NCI-H2081 treated with DMSO at 0.1 percent for 48 hours (cell line): ENCODE measurements at regions not wholly inside any gene's neighbourhood (a gene's known extent, or its start where the extent isn't known, plus 50 kb on each side); places are given as distances from the start of the nearest gene placed in this dataset.

Source experiments
- DNase-seq: peaks from one replicate; lab custom pipeline; 2025; lab: John Stamatoyannopoulos, UW

DNA sequence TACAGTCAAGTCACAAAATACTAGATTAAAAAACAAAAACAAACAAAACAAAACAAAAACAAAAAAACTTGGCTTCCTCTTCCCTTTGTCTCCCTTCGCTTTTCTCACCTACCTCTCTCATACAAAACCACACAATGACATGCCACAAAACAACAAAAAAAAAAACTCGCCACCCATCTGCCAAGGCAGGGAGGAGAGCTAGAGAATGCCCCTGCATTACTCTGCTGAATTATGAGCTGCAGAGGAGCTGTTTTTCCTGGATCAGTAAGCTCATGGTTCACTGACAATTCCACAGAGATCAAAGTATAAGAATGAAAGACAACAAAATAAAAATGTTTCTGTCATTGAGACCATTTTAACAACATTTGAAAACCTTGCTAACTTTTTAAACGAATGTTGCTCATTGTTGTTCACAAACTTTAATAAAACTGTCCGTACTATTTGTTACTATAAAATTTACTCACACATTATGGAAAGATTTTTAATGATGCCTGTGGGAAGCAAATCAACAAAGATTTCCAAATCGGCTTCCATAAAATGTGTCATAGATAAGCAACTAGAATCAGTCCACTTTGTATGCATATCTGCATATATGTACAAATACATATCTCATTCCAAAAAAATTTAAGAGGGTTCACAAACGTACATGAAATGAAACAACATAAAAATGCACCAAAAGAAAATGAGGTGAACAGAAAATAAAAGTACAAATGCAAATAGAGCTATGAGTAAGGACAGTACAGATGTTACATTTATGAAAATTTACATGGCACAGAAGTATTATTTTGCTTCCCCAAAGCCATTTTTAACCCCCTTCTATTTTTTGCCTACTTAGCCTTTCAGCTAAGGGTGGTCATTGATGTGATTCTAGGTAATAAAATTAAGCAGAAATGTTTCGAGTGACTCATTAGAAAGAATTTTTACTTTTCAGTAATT is 252.4 kb upstream of the FAT4 start:
- DNase-seq = no peak

DNA sequence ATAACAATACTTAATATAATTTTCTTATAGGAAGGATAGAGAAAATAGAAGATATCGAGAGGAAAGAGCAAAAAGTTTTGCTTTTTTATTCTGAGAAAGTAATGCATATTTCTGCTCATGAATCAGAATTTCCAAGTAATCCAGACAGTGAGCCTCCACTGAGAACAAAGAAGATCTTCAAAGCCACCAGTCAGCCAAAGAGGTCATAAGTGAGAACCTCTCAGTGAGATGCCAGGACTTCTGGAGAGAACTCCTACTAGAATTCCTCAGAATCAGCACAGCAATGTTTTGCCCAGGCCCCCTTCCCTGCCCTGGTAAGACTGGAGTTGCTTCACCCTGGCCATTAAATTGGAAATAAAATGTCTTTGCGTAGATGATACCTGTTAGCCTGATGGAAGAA is 254.4 kb upstream of the FAT4 start:
- DNase-seq = no peak

DNA sequence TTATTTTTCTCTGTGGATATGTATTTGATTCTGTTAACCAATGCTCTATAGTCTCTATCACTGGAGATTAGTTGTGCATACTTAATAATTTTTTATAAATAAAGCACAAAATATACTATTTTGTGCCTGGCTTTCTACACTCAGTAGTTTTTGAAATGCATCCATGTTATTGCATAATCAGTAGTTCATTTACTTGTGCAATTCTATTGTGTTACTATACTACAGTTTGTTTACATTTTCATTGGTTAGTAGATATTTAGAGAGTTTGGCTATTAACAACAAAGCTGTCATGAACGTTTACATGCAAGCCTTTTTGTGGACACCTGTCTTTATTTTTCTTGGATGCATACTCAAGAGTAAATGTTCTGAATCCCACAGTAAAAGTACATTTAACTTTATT is 265.0 kb upstream of the FAT4 start:
- DNase-seq = no peak

DNA sequence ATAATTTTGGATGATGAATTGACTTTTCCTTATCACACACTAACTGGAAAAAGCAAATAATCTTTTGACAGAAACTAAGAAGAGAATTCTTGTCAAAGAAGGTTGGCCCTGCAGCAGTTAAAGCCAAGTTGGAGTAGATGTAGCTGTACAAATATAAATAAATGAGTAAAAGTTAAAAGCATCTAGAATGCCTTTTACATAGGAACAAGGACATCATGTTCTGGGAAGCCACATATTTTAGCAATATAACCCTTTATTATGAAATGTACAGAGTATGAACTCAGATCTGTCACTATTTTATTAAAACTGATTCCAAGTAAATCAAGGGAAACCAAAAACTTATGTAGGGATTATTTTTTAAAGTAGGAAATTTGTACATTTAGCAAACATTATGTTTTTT is 269.4 kb upstream of the FAT4 start:
- no peak for DNase-seq

DNA sequence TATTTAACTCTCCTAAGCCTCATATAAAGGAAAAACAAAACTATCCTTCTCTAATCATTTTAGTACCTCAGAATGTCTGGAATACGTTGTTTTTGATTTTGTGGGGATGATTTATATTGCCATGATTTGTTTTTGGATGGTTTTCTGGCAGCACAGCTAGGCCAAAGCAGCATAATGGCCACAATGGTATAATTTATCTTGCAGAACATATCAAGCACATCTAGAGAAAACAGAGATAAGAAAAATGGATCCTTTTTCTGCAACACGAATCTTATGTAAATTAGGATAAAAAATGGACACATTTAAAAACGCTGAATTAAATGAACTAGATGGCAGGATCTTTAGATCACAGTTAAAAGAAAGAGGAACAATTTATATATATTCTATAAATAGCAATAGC is 269.9 kb upstream of the FAT4 start:
- no peak for DNase-seq

DNA sequence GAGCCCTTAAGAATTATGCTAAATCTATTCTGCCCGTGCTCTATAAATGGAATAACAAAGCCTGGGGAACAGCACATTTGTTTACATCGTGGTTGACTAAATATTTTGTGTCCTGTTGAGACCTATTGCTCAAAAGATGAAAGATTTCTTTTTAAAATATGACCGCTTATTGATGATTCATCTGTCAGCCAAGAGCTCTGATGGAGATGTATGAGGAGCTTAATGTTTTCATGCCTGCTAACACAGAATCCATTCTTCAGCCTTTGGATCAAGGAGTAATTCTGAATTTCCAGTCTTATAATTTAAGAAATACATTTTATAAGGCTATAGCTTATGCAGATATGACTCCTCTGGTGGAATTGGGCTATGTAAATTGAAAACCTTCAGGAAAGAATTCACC is 271.3 kb upstream of the FAT4 start:
- no peak for DNase-seq

DNA sequence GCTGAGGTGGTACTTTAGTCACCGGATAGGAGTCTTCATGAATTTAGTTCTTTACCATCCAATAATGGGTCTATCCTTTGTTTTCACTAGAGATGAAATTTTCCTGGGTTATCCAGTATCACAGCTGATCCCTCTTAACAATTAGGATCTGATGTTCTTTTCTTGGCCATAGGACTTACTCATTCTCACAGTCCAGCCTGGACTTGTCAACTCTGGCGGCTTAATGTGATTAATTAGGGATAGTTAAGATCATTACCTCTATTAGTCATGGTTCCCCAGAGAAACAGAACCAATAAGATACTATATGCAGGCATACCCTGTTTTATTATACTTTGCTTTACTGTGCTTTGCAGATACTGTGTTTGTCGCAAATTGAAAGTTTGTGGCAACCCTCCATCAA is 272.7 kb upstream of the FAT4 start:
- DNase-seq = no peak

DNA sequence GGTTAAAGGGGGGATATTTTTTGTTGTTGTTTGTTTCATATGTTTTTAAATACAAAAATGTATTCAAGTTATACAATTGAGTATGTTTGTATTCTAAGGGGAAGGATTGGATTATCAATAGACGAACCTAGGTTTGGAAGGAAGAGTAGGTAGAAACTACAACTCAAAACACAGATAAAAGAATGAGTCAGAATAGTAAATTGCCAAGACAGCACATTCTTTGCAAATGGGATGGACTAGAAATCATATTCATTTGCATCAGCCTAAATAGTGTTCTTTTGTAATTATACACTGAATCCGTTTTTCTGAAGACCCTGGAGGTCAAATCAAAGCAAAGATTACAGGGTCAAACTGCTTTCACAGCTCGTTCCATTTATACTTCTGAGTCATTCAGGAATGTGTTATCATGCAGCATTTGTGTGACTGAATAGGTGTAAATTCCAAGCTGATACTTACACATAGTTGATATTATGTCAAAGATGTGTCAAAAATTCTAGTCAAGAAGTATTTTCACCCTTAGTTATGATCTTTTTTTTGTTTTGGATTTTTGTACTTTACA is 273.3 kb upstream of the FAT4 start:
- DNase-seq = no peak

DNA sequence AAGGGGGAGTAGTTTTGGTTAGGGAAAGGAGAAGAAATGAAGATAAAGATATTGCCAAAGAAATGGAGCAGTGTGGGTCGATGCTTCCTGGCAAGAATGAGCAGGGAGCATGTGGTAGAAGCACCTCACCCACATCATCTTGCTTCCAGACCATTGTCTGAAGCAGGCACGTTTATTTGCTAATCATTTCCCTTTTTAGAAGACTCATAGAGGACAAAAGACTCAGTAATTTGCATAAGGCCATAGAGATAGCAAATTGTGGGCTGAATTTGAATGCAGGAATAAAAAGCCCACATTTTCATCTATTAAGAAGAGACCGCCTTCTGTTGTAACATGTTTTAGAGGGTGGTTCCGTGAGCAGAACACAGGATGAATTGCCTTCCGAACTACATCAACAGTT is 275.2 kb upstream of the FAT4 start:
- no peak for DNase-seq

DNA sequence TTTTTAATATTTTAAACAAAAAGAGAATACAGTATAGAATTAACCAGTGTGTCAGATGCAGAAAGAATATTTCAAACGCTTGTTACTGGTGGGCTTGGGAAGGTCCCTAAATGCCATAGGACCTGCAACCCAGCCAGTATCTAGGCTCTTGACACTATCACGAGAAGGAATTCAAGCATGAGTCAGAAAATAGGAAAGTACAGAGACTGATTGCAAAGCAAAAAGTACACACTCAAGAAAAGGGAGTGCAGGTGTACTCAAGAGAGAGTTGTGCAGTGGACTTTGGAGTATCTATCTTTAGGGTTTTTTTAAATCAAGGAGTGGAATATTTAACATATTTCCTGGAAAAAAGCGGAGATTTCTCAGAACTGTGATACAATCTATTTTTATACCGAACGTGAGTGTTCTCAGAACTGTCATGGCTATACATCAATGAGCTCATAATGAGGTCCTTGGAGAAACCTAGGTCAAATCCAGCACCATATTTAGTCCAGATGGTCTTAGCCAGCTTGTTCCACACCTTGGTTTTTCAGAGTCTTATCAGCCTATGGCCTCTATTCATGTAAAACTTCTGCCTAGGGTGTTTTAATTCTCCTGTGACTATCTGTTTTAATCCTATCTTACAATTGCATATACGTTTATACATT is 291.8 kb upstream of the FAT4 start:
- DNase-seq = no peak

DNA sequence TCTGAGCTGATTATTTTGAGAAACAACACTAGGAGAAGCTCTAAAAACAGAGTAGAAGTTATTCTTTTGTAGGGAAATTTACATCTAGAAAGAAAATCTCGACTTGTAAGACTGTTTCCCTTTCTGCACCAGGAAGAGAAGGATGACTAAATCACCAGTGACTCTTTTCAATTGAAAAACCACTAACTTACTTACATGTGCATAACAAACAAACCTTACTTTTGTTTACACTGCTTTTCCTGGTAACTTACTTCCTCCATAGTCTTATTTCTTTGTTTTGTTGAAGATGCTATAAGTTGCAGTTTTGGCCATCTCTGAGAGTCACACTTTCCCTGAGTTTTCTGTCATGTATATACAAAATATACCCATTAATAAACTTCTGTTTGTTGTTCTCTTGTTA is 293.6 kb upstream of the FAT4 start:
- DNase-seq = no peak

DNA sequence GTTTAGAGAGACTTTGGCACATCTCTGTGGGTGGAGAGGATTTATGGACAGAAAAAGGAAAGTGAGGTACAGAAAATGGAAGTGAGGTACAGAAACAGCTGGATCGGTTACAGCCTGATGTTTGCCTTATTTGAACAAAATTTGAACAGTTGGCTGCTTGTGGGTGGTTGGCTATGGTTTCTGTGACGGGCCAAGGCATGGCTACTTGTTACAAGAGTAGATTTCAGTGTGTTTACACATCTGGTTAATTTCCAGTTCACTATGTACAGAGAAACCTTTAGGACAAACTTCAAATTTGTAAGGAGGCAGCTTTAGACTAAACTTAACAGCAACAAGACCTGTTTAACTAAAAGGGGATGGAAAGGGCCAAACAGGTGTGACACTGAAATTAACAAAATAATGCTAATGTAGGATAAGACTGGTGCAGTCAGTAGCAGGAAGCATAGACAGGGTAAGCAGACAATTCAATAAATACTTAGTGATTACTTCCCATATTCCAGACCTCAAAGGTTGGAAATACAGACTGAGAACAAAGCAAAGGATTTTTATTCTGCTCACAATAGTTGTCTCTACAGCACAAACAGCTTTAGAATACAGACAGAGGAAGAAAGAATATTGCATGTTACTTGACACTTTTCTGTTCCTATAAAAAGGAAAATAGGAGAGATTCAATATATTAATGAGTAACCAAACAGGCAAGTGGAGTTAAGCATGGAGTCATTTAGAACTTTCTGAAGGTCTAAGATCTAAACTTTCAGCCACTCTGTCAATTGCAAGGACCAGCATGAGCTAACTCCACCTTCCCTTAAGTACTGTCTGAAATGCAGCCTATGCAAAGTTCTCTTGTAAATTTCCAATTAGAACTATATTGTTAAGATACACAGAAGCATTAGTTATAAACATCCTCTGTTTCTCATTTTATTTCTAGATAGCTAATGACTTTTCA is 294.4 kb upstream of the FAT4 start:
- no peak for DNase-seq

DNA sequence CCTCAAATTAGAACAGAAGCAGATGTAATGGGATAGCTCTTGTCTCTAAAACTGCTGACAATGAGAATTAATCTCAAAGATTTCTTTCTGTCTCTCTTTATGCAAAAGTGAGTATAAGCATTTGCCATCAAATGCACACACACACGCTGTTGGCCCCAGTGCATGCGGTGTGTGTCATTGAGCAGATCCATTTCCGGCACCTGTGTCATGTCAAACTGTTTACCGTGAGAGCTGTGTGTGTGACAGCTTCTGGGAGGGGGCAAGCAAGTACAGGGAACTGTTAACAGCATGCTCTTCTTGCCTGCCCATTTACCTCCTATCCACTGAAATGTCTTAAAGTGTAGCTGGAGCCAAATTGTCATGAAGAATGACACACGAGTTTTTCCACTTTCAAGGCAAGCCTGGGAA is 297.9 kb upstream of the FAT4 start:
- no peak for DNase-seq

DNA sequence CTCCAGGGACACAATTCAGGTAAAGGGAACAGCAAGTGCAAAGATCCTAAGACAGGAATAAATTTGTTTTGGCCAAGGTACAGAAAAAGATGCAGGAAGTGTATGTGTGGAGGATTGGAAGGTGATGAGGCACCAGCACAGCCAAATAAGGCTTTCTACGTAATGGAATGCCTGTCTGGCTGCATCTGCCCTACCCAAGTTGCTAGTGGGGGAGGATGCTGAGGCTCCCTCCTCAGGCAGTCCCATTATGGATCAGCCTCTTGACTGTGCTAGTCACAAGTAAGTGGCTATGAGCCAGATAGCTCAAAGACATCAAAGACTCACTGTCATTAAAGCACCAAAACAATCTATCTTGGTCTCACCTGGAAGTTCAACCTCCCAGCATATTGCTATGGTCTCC is 300.9 kb upstream of the FAT4 start:
- DNase-seq = no peak

DNA sequence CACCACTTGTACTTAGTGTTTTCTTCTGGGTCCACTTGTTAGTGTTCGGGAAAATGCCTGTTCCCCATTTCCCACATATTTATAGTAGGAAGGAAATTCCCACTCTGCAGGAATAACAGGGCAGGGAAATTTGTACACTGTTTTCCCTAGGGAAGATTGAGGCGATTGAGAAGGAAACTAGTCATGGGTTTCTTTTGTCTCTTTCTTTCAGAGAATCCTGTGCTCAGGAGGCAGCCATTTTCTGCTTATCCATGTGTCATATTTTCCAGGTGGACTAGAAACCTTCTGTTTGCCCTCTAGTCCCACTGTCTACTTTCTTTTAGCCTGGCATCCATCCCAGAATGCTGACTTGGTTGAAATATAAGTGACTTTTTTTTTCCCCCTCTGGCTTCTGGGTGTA is 299.1 kb upstream of the ANKRD50 start:
- no peak for DNase-seq

DNA sequence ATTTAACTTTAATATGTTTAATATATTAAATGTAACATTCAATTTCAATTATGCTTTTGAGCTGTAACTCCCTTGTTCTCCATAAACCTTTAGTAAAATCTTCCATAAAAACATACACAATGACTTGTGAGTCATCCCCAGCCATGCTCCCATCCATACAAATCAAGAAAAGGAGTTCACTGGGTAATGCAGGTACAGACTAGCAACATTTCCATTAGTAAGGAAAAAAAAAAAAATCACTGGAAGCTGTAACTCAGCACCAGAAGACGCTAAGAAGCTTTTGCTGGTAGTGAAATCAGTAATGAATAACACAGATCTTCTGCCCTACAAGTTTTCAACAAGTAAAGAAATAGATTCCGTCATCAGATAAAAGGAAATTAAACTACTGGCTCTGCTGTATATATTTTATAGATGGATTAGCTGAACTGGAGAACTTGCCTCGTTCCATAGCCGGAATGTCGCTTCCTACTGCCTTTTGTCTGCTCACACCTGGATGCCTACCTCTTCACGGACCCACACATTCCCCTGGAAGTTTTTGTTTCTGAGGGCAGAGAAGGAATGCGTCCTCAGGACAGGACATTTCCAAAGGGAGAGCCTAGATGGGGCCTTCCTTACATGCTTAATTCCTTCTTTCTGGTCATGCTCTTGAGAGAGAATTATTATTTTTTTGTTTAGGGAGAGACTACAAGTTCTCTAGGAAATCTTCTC is 298.4 kb upstream of the ANKRD50 start:
- DNase-seq = no peak

DNA sequence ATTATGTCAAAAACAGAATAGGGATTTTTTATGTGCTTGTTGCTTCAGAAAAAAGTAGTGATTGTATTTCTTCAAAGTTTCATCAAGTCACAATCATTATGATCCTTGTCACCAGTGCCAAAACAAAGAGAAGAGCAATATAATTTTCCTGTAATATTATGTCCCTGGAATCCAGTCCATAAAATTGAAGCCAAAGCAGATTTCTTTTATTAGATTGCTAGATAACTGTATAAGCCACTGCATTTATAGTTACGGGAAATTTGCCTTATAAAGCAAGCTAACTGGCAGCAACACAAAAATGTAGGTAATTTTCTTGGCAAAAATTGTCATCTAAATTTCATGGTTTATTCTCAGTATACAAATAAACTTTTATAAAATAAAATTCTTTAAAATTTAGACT is 296.1 kb upstream of the ANKRD50 start:
- DNase-seq = no peak

DNA sequence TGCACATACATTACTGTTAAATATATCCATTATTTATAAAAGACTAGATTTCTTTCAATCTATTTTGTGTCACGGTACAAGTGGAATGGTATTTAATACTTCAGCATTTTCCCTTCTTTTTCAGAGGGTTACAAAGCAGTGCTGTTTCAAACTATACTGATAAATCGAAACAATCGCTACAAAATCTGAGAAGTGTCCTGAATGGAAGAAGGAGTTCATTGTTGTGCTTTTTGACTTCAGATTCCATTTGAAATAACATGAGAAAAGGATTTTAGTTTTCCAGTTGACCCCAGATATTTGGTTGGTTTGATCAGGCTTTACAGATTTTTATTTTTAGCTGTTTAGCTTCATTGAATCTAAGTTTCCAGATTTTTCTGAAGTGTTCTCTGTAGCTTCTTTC is 292.1 kb upstream of the ANKRD50 start:
- DNase-seq = no peak

DNA sequence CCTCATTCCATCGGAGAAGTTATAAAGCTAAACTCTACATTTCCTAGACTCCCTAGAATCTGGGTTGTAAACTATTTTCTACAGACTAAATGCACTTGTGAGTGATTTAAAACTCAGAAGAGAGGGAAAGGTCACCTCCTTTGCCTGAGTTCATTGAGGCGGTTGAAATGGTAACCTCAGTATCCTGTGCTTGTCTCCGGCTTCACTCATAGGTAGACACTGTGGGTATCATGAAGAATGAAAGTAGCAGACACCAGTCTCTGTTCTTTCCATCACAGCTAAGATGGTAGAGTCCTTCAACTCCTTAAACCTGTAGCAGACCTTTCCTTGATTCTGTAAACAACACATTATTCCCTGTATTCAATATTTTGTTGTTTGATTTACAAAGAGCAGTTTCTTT is 291.3 kb upstream of the ANKRD50 start:
- no peak for DNase-seq

DNA sequence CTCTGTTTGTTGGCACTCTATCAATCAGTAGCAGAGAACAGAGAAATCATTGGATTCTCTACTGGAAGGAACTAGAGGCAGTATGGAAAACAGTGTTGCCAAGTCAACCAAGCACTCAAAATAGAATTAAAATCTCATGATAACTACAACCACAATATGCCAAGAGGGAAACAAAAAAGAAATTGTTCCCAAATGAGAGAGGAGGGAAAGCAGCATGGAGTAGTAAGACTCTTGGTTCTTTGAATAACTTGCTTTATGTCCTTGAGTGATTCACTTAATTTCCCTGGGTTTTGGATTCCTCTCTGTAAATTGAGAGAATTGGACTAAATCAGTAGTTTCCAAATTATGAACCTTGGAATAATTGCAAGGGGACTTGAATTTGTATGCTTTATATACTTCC is 285.5 kb upstream of the ANKRD50 start:
- no peak for DNase-seq

DNA sequence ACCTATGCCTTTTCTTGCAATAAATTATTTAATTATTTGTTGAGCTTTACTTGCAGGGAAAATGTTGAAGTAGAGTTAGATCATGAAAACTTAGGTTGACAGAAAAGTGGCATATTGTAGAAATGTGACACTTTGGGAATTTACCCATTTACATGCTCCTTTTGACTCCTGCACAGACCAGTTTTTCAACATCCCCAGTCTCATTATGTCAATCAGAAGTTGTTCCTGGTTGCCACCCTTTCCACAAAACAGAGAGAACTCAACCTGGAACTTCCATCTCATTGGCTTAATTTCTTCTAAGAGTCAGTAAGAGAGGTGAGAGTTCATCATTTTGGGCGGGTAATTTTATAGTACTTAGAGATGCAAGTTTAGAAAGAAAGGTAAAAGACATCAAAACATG is 284.6 kb upstream of the ANKRD50 start:
- DNase-seq = no peak

DNA sequence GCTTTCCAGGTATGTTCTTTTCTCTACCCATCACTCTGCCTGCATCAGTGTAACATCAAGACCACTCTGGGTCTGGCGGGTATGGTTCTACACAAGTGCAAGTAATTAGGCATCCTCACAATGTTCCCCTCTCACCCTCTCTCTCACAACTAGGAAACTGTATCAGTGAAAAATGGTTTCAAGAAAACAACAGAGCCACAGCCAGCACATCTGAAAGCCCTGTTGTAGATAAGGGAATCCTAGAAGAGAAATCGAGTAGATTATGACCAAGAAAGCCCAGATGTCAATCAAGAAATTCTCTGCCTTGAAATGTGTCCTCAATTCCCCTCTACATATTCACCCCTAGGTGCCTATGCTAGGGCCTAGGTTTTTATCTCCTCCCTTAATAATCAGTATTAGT is 281.3 kb upstream of the ANKRD50 start:
- no peak for DNase-seq
